ENCODE measurements at regions not wholly inside any gene's neighbourhood (a gene's known extent, or its start where the extent isn't known, plus 50 kb on each side); places are given as distances from the start of the nearest gene placed in this dataset.

GRCh38 chr2:7819316-7819715 lies 862.5 kb upstream of the ID2 start:
- TF ChIP-seq EZH2 (IDR thresholded peaks at IDR 0.05; ENCODE audit: borderline replicate concordance, low read depth, low read length, poor library complexity, severe bottlenecking): no peak
- TF ChIP-seq, protein P1, sequence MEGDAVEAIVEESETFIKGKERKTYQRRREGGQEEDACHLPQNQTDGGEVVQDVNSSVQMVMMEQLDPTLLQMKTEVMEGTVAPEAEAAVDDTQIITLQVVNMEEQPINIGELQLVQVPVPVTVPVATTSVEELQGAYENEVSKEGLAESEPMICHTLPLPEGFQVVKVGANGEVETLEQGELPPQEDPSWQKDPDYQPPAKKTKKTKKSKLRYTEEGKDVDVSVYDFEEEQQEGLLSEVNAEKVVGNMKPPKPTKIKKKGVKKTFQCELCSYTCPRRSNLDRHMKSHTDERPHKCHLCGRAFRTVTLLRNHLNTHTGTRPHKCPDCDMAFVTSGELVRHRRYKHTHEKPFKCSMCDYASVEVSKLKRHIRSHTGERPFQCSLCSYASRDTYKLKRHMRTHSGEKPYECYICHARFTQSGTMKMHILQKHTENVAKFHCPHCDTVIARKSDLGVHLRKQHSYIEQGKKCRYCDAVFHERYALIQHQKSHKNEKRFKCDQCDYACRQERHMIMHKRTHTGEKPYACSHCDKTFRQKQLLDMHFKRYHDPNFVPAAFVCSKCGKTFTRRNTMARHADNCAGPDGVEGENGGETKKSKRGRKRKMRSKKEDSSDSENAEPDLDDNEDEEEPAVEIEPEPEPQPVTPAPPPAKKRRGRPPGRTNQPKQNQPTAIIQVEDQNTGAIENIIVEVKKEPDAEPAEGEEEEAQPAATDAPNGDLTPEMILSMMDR (conservative IDR thresholded peaks at IDR 0.05; ENCODE audit: low read depth, low read length): no peak
- BruUV-seq (replicated peaks): no TSS peak
- Histone ChIP-seq H3K4me3 (ENCODE audit: low read depth, low read length, poor library complexity, severe bottlenecking) (no peak overlapping the region), H3K27me3 (replicated peaks; ENCODE audit: insufficient read depth, low read depth, low read length, poor library complexity) (no peaks in the 10 kb centered on the region), H3K36me3 (ENCODE audit: insufficient read depth, low read length, poor library complexity, severe bottlenecking) (no peaks in the 10 kb centered on the region), H3K9me3 (ENCODE audit: low read depth, low read length, poor library complexity, severe bottlenecking) (no peaks in the 10 kb centered on the region), H3K27ac (ENCODE audit: low read depth, low read length, poor library complexity, severe bottlenecking) (no peak overlapping the region), H3K4me1 (ENCODE audit: insufficient read depth, low read length, poor library complexity, severe bottlenecking) (no peaks in the 10 kb centered on the region)
- DNase-seq (ENCODE audit: low spot score): no peak
- intact Hi-C loops (cut with micrococcal nuclease; ENCODE audit: unreplicated experiment): no loop called here
- CTCF ChIA-PET: interaction anchor here (0.7 kb wide), 1 partner anchor 392 kb away, joined by 4 read pairs; no protein-coding TSS in a partner anchor
- POLR2A ChIA-PET (ENCODE audit: low non-redundant PET): no interaction called here

GRCh38 chr2:7819850-7820249 lies 862.0 kb upstream of the ID2 start:
- intact Hi-C loops (cut with micrococcal nuclease; ENCODE audit: unreplicated experiment): no loop called here
- Histone ChIP-seq H3K36me3 (ENCODE audit: insufficient read depth, low read length, poor library complexity, severe bottlenecking) (no peaks in the 10 kb centered on the region), H3K27ac (ENCODE audit: low read depth, low read length, poor library complexity, severe bottlenecking) (no peak overlapping the region), H3K27me3 (replicated peaks; ENCODE audit: insufficient read depth, low read depth, low read length, poor library complexity) (no peaks in the 10 kb centered on the region), H3K4me3 (ENCODE audit: low read depth, low read length, poor library complexity, severe bottlenecking) (no peak overlapping the region), H3K4me1 (ENCODE audit: insufficient read depth, low read length, poor library complexity, severe bottlenecking) (no peaks in the 10 kb centered on the region), H3K9me3 (ENCODE audit: low read depth, low read length, poor library complexity, severe bottlenecking) (no peaks in the 10 kb centered on the region)
- BruUV-seq (replicated peaks): no TSS peak
- ChIA-PET CTCF (interaction anchor here (0.7 kb wide), 1 partner anchor 393 kb away, joined by 4 read pairs; no protein-coding TSS in a partner anchor), POLR2A (ENCODE audit: low non-redundant PET) (no interaction called here)
- peak; percentile 31 for DNase-seq (ENCODE audit: low spot score)
- TF ChIP-seq, protein P1 (conservative IDR thresholded peaks at IDR 0.05; ENCODE audit: low read depth, low read length): no peak
- TF ChIP-seq EZH2 (IDR thresholded peaks at IDR 0.05; ENCODE audit: borderline replicate concordance, low read depth, low read length, poor library complexity, severe bottlenecking): no peak

- Histone ChIP-seq H3K9me3 (ENCODE audit: low read depth, low read length, poor library complexity, severe bottlenecking) (no peaks in the 10 kb centered on the region), H3K27me3 (replicated peaks; ENCODE audit: insufficient read depth, low read depth, low read length, poor library complexity) (no peaks in the 10 kb centered on the region), H3K4me3 (ENCODE audit: low read depth, low read length, poor library complexity, severe bottlenecking) (no peak overlapping the region), H3K4me1 (ENCODE audit: insufficient read depth, low read length, poor library complexity, severe bottlenecking) (no peaks in the 10 kb centered on the region), H3K36me3 (ENCODE audit: insufficient read depth, low read length, poor library complexity, severe bottlenecking) (no peaks in the 10 kb centered on the region), H3K27ac (ENCODE audit: low read depth, low read length, poor library complexity, severe bottlenecking) (no peak overlapping the region)
- intact Hi-C loops (cut with micrococcal nuclease; ENCODE audit: unreplicated experiment): no loop called here
- no peak for DNase-seq (ENCODE audit: low spot score)
- BruUV-seq (replicated peaks): no TSS peak
- POLR2A ChIA-PET (ENCODE audit: low non-redundant PET): no interaction called here
- CTCF ChIA-PET: no interaction called here
- TF ChIP-seq, protein P1 (conservative IDR thresholded peaks at IDR 0.05; ENCODE audit: low read depth, low read length): no peak
- no peak for TF ChIP-seq EZH2 (IDR thresholded peaks at IDR 0.05; ENCODE audit: borderline replicate concordance, low read depth, low read length, poor library complexity, severe bottlenecking)
These were observed 857.6 kb upstream of the ID2 start for GRCh38 chr2:7824211-7824610.
